Neural cell (in vitro differentiated cells): ENCODE measurements at regions not wholly inside any gene's neighbourhood (a gene's known extent, or its start where the extent isn't known, plus 50 kb on each side); places are given as distances from the start of the nearest gene placed in this dataset.

Experiments
- H2AFZ ChIP-seq: fragments of 200-600, 300-800 bp; sonication (generic), shearing (Covaris generic); 2 replicates; pipeline ENCODE4 v1.6.0; 2014; ENCODE audit warnings: low read depth, mild to moderate bottlenecking, antibody characterized with exemption, low read length, moderate library complexity
- H3F3A ChIP-seq: fragments of 200-600 bp; shearing (Covaris generic); 2 replicates; pipeline ENCODE4 v1.6.1; 2016; ENCODE audit warnings: mild to moderate bottlenecking, moderate library complexity, mixed read lengths, antibody characterized with exemption, low read length; ENCODE audit not compliant: insufficient read depth, poor library complexity, severe bottlenecking
- H3K27ac ChIP-seq: fragments of 200-600, 300-800 bp; sonication (generic), shearing (Covaris generic); 2 replicates; pipeline ENCODE4 v1.5.1; 2014; ENCODE audit warnings: mild to moderate bottlenecking, low read length, moderate library complexity
- H3K27me3 ChIP-seq: fragments of 300-800, 200-600 bp; sonication (generic), shearing (Covaris generic); 2 replicates; pipeline ENCODE4 v1.6.0; 2014; ENCODE audit warnings: mild to moderate bottlenecking, low read depth, low read length, moderate library complexity; ENCODE audit not compliant: insufficient read depth
- H3K36me3 ChIP-seq: fragments of 300-800, 200-600 bp; sonication (generic), shearing (Covaris generic); 2 replicates; pipeline ENCODE4 v1.5.1; 2014; ENCODE audit warnings: mild to moderate bottlenecking, antibody characterized with exemption, low read length, moderate library complexity; ENCODE audit not compliant: insufficient read depth
- H3K4me2 ChIP-seq: fragments of 300-800, 200-600 bp; sonication (generic), shearing (Covaris generic); 2 replicates; pipeline ENCODE4 v1.6.0; 2014; ENCODE audit warnings: mild to moderate bottlenecking, low read length
- H3K4me3 ChIP-seq: fragments of 300-800, 200-600 bp; sonication (generic), shearing (Covaris generic); 2 replicates; pipeline ENCODE4 v1.5.1; 2014; ENCODE audit warnings: mild to moderate bottlenecking, low read length, moderate library complexity
- H3K79me2 ChIP-seq: fragments of 200-600 bp; shearing (Covaris generic); replicated peaks from 2 replicates; pipeline ENCODE4 v1.6.0; 2014; ENCODE audit warnings: mild to moderate bottlenecking, low read length, moderate library complexity; ENCODE audit not compliant: insufficient read depth
- H3K9ac ChIP-seq: fragments of 300-800, 200-600 bp; sonication (generic), shearing (Covaris generic); 2 replicates; pipeline ENCODE4 v1.6.1; 2016; ENCODE audit warnings: mild to moderate bottlenecking, low read length, mixed read lengths
- H3K9me2 ChIP-seq: fragments of 200-600 bp; shearing (Covaris generic); 2 replicates; pipeline ENCODE4 v1.6.1; 2016; ENCODE audit warnings: mild to moderate bottlenecking, low read length, mixed read lengths; ENCODE audit not compliant: insufficient read depth
- H3K9me3 ChIP-seq: fragments of 200-600, 300-800 bp; sonication (generic), shearing (Covaris generic); 2 replicates; pipeline ENCODE4 v1.6.1; 2016; ENCODE audit warnings: mild to moderate bottlenecking, mixed run types, low read length, moderate library complexity, mixed read lengths
- H4K20me1 ChIP-seq: fragments of 200-600 bp; shearing (Covaris generic); 2 replicates; pipeline ENCODE4 v1.6.1; 2016; ENCODE audit warnings: mild to moderate bottlenecking, mixed run types; ENCODE audit not compliant: insufficient read depth
- EP300 ChIP-seq: fragments of 450-650 bp; conservative IDR thresholded peaks from 2 replicates; pipeline ENCODE4 v1.6.1; 2014; ENCODE audit warnings: antibody characterized with exemption, mild to moderate bottlenecking, moderate library complexity; ENCODE audit not compliant: poor library complexity, severe bottlenecking
- EZH2 ChIP-seq: fragments of 200-600, 300-800 bp; shearing (Covaris generic), sonication (generic); IDR thresholded peaks from 2 replicates; pipeline ENCODE4 v1.6.1; 2014; ENCODE audit warnings: antibody characterized with exemption, low read length, borderline replicate concordance, mild to moderate bottlenecking; ENCODE audit not compliant: insufficient read depth, poor library complexity, severe bottlenecking
- MXI1 ChIP-seq: fragments of 450-650 bp; conservative IDR thresholded peaks from 2 replicates; pipeline ENCODE4 v1.6.1; 2014; ENCODE audit warnings: antibody characterized with exemption, mild to moderate bottlenecking; ENCODE audit not compliant: poor library complexity, severe bottlenecking
- POLR2AphosphoS5 ChIP-seq: IDR thresholded peaks from 2 replicates; pipeline ENCODE4 v1.6.1; 2012
- RAD21 ChIP-seq: fragments of 450-650 bp; conservative IDR thresholded peaks from 2 replicates; pipeline ENCODE4 v1.6.1; 2014; ENCODE audit warnings: antibody characterized with exemption, mild to moderate bottlenecking, moderate library complexity
- REST ChIP-seq: IDR thresholded peaks from 2 replicates; pipeline ENCODE4 v1.6.1; 2012; ENCODE audit warnings: borderline replicate concordance
- SMC3 ChIP-seq: fragments of 450-650 bp; conservative IDR thresholded peaks from 2 replicates; pipeline ENCODE4 v1.6.1; 2014; ENCODE audit warnings: antibody characterized with exemption, mild to moderate bottlenecking, moderate library complexity; ENCODE audit not compliant: poor library complexity
- TAF1 ChIP-seq: IDR thresholded peaks from 2 replicates; pipeline ENCODE4 v1.6.1; 2012; ENCODE audit warnings: low read depth
- TF ChIP-seq, protein P1 (sequence below): fragments of 450-650 bp; IDR thresholded peaks from 2 replicates; pipeline ENCODE4 v1.5.1; 2014; ENCODE audit warnings: antibody characterized with exemption, mild to moderate bottlenecking, moderate library complexity; ENCODE audit not compliant: poor library complexity, severe bottlenecking

GRCh38 chr5:146952168-146952567 is 73.6 kb upstream of the PPP2R2B start:
- Histone ChIP-seq H2AFZ (no peak overlapping the region), H3K9ac (no peak overlapping the region), H3K9me3 (no peaks in the 10 kb centered on the region), H3K27ac (peak overlapping the region; percentile 13), H3K4me2 (no peak overlapping the region), H3K4me3 (no peak overlapping the region), H3K9me2 (no peaks in the 10 kb centered on the region), H3K27me3 (no peaks in the 10 kb centered on the region), H3K36me3 (no peaks in the 10 kb centered on the region), H4K20me1 (no peaks in the 10 kb centered on the region), H3K79me2 (no peaks in the 10 kb centered on the region), H3F3A (no peaks in the 10 kb centered on the region)
- TF ChIP-seq MXI1 (no peak), POLR2AphosphoS5 (no peak), REST (no peak), RAD21 (no peak), EZH2 (no peak), EP300 (peak; percentile 57)

- H3K9me2 ChIP-seq = no peaks in the 10 kb centered on the region
- H4K20me1 ChIP-seq = no peaks in the 10 kb centered on the region
- no peak overlapping the region for H3K27ac ChIP-seq
- H3K36me3 ChIP-seq = no peaks in the 10 kb centered on the region
- H3K9me3 ChIP-seq = no peaks in the 10 kb centered on the region
- no peaks in the 10 kb centered on the region for H3K79me2 ChIP-seq
- no peaks in the 10 kb centered on the region for H3K27me3 ChIP-seq
- no peak overlapping the region for H2AFZ ChIP-seq
- H3K4me2 ChIP-seq = no peak overlapping the region
- H3K4me3 ChIP-seq = no peak overlapping the region
- H3K9ac ChIP-seq = no peak overlapping the region
- H3F3A ChIP-seq = no peaks in the 10 kb centered on the region
- TF ChIP-seq EZH2 (no peak), EP300 (no peak), RAD21 (no peak), TAF1 (no peak), MXI1 (no peak)
- TF ChIP-seq, protein P1, sequence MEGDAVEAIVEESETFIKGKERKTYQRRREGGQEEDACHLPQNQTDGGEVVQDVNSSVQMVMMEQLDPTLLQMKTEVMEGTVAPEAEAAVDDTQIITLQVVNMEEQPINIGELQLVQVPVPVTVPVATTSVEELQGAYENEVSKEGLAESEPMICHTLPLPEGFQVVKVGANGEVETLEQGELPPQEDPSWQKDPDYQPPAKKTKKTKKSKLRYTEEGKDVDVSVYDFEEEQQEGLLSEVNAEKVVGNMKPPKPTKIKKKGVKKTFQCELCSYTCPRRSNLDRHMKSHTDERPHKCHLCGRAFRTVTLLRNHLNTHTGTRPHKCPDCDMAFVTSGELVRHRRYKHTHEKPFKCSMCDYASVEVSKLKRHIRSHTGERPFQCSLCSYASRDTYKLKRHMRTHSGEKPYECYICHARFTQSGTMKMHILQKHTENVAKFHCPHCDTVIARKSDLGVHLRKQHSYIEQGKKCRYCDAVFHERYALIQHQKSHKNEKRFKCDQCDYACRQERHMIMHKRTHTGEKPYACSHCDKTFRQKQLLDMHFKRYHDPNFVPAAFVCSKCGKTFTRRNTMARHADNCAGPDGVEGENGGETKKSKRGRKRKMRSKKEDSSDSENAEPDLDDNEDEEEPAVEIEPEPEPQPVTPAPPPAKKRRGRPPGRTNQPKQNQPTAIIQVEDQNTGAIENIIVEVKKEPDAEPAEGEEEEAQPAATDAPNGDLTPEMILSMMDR = no peak
Observed at GRCh38 chr5:146956217-146956616, 77.7 kb upstream of the PPP2R2B start.

DNA sequence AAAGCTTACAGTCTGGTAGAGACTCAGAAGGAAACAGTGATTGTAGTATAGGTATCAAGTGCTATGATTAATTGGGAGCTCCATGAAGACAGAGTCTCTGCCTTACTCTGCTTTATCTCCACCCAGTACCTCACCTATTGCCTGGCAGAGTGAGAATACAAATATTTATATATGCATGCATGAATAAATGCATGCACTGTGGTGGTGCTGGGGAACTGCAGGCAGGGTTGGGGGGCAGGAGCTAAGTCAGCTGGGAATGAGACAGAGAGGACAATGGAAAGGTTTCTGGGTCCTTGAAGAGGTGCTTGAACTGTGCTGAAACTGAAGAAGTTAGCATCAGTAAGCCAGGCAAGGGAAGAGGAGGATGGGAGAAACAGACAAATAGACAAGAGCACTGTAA is 80.8 kb upstream of the PPP2R2B start:
- H3K4me3 ChIP-seq = no peak overlapping the region
- TF ChIP-seq, protein P1 = no peak
- TF ChIP-seq EZH2 = no peak
- TF ChIP-seq REST = no peak
- TF ChIP-seq MXI1 = no peak
- TF ChIP-seq SMC3 = no peak
- TF ChIP-seq EP300 = no peak
- TF ChIP-seq POLR2AphosphoS5 = no peak
- TF ChIP-seq RAD21 = no peak
- no peak for TF ChIP-seq TAF1
- H3K4me2 ChIP-seq = no peak overlapping the region
- no peaks in the 10 kb centered on the region for H3F3A ChIP-seq
- H3K9ac ChIP-seq = no peak overlapping the region
- no peaks in the 10 kb centered on the region for H3K9me2 ChIP-seq
- no peak overlapping the region for H2AFZ ChIP-seq
- H3K27ac ChIP-seq = no peak overlapping the region
- no peaks in the 10 kb centered on the region for H4K20me1 ChIP-seq
- H3K27me3 ChIP-seq = no peaks in the 10 kb centered on the region
- H3K9me3 ChIP-seq = no peaks in the 10 kb centered on the region
- no peaks in the 10 kb centered on the region for H3K36me3 ChIP-seq
- no peaks in the 10 kb centered on the region for H3K79me2 ChIP-seq
